ENCODE measurements at regions not wholly inside any gene's neighbourhood (a gene's known extent, or its start where the extent isn't known, plus 50 kb on each side); places are given as distances from the start of the nearest gene placed in this dataset.

DNA sequence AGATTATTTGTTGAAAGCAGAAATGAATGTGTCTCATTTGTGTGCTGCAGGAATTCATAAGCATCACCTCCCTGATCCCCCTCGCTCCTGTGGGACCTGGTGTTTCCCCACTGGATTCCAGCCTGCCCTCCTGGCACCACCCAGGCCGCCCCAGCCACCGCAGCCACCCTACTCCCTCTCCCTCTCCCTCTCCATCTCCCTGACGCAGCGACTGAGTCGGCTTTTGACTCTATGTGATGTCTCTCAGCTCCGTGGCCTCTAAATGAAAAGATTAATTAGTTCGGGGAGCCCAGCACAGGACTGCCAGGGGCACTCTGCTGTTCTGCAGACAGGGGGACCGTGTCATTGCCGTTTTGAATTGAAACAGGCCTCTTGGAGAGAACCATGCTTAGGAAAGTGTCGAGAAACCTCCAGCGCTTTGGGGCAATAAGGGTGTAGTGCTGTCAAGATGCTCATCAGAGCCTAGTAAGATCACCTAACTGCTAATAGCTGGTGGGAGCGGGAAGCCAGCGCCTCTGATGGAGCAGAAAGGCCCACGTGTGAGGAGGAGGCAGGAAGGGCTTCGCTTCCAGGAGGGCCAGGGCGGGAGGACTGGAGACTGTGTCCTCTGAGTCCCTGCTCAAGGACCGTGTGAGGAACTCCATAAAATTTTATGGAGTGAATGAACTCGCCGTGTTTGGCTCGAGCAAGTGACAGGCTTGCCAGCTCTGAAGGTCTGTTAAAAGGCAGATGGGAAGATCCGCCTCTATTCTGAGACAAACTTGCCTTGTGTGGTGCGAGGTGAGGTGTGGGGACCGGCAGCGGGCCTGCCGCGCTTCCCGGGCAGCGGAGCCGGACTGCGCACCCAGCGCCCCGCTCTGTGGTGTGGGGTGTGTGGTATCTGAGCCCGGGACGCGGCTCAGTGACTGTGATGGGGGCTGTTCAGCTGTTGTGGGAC lies 157.4 kb upstream of the C14orf180 start:
- no peak for DNase-seq
- Histone ChIP-seq H3K9me2 (ENCODE audit: insufficient read depth) (no peaks in the 10 kb centered on the region), H3K27me3 (ENCODE audit: insufficient read depth, low read depth) (peaks cover 71% of the 10 kb centered on the region), H2AFZ (no peak overlapping the region), H3K4me1 (replicated peaks; ENCODE audit: insufficient read depth) (no peaks in the 10 kb centered on the region), H3K36me3 (ENCODE audit: low read depth) (no peaks in the 10 kb centered on the region), H3K79me2 (ENCODE audit: low read depth) (no peaks in the 10 kb centered on the region), H3K9me3 (ENCODE audit: insufficient read depth, low read depth) (no peaks in the 10 kb centered on the region), H3K27ac (no peak overlapping the region), H3K4me2 (no peak overlapping the region), H3F3A (ENCODE audit: insufficient read depth, low read depth) (no peaks in the 10 kb centered on the region; the same call in 1 of the 2 replicates), H3K4me3 (no peak overlapping the region), H4K20me1 (ENCODE audit: insufficient read depth) (no peaks in the 10 kb centered on the region; the same call in 1 of the 2 replicates)
- BruUV-seq (replicated peaks): no TSS peak
- TF ChIP-seq, protein P1, sequence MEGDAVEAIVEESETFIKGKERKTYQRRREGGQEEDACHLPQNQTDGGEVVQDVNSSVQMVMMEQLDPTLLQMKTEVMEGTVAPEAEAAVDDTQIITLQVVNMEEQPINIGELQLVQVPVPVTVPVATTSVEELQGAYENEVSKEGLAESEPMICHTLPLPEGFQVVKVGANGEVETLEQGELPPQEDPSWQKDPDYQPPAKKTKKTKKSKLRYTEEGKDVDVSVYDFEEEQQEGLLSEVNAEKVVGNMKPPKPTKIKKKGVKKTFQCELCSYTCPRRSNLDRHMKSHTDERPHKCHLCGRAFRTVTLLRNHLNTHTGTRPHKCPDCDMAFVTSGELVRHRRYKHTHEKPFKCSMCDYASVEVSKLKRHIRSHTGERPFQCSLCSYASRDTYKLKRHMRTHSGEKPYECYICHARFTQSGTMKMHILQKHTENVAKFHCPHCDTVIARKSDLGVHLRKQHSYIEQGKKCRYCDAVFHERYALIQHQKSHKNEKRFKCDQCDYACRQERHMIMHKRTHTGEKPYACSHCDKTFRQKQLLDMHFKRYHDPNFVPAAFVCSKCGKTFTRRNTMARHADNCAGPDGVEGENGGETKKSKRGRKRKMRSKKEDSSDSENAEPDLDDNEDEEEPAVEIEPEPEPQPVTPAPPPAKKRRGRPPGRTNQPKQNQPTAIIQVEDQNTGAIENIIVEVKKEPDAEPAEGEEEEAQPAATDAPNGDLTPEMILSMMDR (conservative IDR thresholded peaks at IDR 0.05): no peak
- no peak for TF ChIP-seq EZH2 (IDR thresholded peaks at IDR 0.05; ENCODE audit: low read depth)
- POLR2A ChIA-PET (ENCODE audit: unreplicated experiment): interaction anchor here (0.6 kb wide), 1 partner anchor 196 kb away, joined by 4 read pairs; no protein-coding TSS in a partner anchor
- CTCF ChIA-PET: interaction anchor here (0.6 kb wide), 1 partner anchor 211 kb away, joined by 3 read pairs; no protein-coding TSS in a partner anchor
- intact Hi-C loops (cut with micrococcal nuclease; ENCODE audit: unreplicated experiment): no loop called here

DNA sequence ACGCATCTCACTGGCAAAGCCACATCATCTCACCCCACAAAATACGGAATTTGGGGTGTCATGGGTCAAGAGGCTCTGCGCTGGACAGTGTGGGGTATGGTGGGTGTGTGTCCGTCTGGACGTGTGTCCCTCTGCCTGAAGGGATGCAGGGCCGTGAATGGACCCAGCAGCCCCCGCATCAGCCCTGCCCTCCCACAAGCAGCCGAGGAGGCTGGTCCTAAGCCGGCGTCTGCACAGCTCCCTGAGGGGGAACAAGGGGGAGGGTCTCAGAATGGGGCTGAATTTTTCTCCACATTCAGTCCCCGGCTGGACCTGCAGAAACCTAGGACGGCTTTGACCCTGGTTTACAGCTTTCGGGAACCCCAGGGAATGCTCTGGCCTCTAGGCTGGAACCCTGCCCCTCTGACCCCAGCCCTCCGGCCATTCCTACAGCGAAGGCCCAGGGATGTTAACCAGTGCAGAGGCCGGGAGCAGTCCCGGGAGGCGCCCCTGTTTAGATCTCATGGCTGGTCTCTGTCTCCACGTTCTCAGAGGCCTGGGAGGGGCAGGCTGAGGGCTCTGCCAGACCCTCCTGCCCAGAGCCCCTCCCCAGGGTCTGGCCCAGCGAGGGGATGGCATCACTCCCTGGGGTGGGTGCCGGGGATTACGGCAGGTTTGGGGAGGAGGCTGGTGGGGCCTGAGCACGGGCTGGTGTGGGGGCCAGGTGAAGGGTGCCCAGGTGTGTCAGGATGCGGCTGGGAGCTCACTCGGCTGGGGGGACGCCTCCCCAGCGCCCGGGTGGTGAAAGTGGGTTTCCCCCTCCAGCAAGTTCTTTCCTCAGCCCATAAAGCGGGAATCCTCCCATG lies 156.5 kb upstream of the C14orf180 start:
- POLR2A ChIA-PET (ENCODE audit: unreplicated experiment): no interaction called here

More for the DNA sequence above, 156.5 kb upstream of the C14orf180 start:
- Histone ChIP-seq H3K4me3 (no peak overlapping the region), H3F3A (ENCODE audit: insufficient read depth, low read depth) (no peaks in the 10 kb centered on the region; the same call in 1 of the 2 replicates), H3K27me3 (ENCODE audit: insufficient read depth, low read depth) (peaks cover 80% of the 10 kb centered on the region), H4K20me1 (ENCODE audit: insufficient read depth) (no peaks in the 10 kb centered on the region; the same call in 1 of the 2 replicates), H3K4me2 (no peak overlapping the region), H2AFZ (no peak overlapping the region), H3K9me3 (ENCODE audit: insufficient read depth, low read depth) (no peaks in the 10 kb centered on the region), H3K9me2 (ENCODE audit: insufficient read depth) (no peaks in the 10 kb centered on the region), H3K79me2 (ENCODE audit: low read depth) (no peaks in the 10 kb centered on the region), H3K27ac (no peak overlapping the region), H3K4me1 (replicated peaks; ENCODE audit: insufficient read depth) (no peaks in the 10 kb centered on the region), H3K36me3 (ENCODE audit: low read depth) (no peaks in the 10 kb centered on the region)
- no peak for DNase-seq
- no TSS peak for BruUV-seq (replicated peaks)
- TF ChIP-seq EZH2 (IDR thresholded peaks at IDR 0.05; ENCODE audit: low read depth): peak; percentile 40; the same call in 1 of the 2 replicates
- TF ChIP-seq, protein P1 (conservative IDR thresholded peaks at IDR 0.05): no peak
- CTCF ChIA-PET: no interaction called here
- intact Hi-C loops (cut with micrococcal nuclease; ENCODE audit: unreplicated experiment): no loop called here
